ENCODE measurements at regions not wholly inside any gene's neighbourhood (a gene's known extent, or its start where the extent isn't known, plus 50 kb on each side); places are given as distances from the start of the nearest gene placed in this dataset.

- no peak overlapping the region for H3K4me3 ChIP-seq (ENCODE audit: low read depth in 1 of 2, low read length in 1 of 2)
- H3K27me3 ChIP-seq: no peaks in the 10 kb centered on the region
Observed at GRCh38 chr7:17646253-17646956, 293.9 kb downstream of the SNX13 start.

DNA sequence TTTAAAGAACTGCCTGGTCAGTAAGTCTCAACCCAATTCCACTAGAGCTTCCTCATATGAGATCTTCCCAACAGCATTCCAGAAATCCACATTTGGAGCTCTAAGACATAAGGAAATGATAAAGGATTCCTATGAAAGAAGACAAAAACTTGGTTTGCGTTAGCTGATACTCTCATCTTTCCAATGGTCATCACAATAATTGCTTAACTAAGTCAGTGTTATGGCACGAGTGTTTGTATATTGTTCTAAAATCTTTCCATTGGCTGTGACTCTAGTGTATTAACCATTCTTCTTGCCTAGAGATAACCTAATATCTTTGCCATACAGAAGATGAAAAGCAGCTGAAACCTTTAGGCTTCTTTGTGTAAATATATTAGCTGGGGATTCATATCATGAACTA lies 289.0 kb downstream of the SNX13 start:
- Histone ChIP-seq H3K4me1 (ENCODE audit: control insufficient read depth in 1 of 2, insufficient read depth in 1 of 2, low read depth in 1 of 2, low read length in 1 of 2) (no peaks in the 10 kb centered on the region), H3K36me3 (no peaks in the 10 kb centered on the region), H3K4me3 (ENCODE audit: low read depth in 1 of 2, low read length in 1 of 2) (no peak overlapping the region), H3K9me3 (no peaks in the 10 kb centered on the region), H3K27me3 (no peaks in the 10 kb centered on the region), H3K27ac (no peak overlapping the region)
- TF ChIP-seq, protein P1, sequence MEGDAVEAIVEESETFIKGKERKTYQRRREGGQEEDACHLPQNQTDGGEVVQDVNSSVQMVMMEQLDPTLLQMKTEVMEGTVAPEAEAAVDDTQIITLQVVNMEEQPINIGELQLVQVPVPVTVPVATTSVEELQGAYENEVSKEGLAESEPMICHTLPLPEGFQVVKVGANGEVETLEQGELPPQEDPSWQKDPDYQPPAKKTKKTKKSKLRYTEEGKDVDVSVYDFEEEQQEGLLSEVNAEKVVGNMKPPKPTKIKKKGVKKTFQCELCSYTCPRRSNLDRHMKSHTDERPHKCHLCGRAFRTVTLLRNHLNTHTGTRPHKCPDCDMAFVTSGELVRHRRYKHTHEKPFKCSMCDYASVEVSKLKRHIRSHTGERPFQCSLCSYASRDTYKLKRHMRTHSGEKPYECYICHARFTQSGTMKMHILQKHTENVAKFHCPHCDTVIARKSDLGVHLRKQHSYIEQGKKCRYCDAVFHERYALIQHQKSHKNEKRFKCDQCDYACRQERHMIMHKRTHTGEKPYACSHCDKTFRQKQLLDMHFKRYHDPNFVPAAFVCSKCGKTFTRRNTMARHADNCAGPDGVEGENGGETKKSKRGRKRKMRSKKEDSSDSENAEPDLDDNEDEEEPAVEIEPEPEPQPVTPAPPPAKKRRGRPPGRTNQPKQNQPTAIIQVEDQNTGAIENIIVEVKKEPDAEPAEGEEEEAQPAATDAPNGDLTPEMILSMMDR (IDR thresholded peaks at IDR 0.05): no peak

More at GRCh38 chr7:17646253-17646956, 293.9 kb downstream of the SNX13 start:
- Histone ChIP-seq H3K4me1 (ENCODE audit: control insufficient read depth in 1 of 2, insufficient read depth in 1 of 2, low read depth in 1 of 2, low read length in 1 of 2) (no peaks in the 10 kb centered on the region), H3K9me3 (no peaks in the 10 kb centered on the region), H3K36me3 (no peaks in the 10 kb centered on the region), H3K27ac (no peak overlapping the region)
- TF ChIP-seq, protein P1 (IDR thresholded peaks at IDR 0.05): no peak

- H3K4me3 ChIP-seq (ENCODE audit: low read depth in 1 of 2, low read length in 1 of 2): no peak overlapping the region
- H3K27me3 ChIP-seq: no peaks in the 10 kb centered on the region
- no peaks in the 10 kb centered on the region for H3K36me3 ChIP-seq
- H3K4me1 ChIP-seq (ENCODE audit: control insufficient read depth in 1 of 2, insufficient read depth in 1 of 2, low read depth in 1 of 2, low read length in 1 of 2): no peaks in the 10 kb centered on the region
- no peaks in the 10 kb centered on the region for H3K9me3 ChIP-seq
- TF ChIP-seq, protein P1 (IDR thresholded peaks at IDR 0.05): no peak
- no peak overlapping the region for H3K27ac ChIP-seq
Observed at GRCh38 chr7:17651863-17652385, 288.4 kb downstream of the SNX13 start.

DNA sequence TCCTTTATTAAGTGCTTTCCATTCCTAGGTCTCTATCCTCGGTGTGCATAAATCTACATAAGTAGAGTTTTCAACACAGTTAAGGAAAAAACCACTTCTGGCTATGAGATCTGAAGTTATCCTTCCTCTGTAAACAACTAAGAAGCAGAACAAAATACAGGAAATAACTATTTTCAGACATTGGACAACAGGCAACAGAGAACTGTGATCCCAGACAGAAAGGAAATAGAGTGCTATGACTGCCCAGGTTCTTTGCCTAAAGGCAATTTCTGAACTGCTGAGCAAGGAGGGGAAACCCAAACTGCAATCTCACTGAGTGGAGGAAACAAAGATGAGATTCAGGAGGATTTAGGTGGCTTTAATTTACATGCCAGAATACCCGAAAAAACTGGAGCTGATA lies 285.4 kb downstream of the SNX13 start:
- H3K9me3 ChIP-seq: no peaks in the 10 kb centered on the region
- no peaks in the 10 kb centered on the region for H3K27me3 ChIP-seq
- H3K4me1 ChIP-seq (ENCODE audit: control insufficient read depth in 1 of 2, insufficient read depth in 1 of 2, low read depth in 1 of 2, low read length in 1 of 2): no peaks in the 10 kb centered on the region
- H3K27ac ChIP-seq: no peak overlapping the region
- H3K4me3 ChIP-seq (ENCODE audit: low read depth in 1 of 2, low read length in 1 of 2): no peak overlapping the region
- TF ChIP-seq, protein P1 (IDR thresholded peaks at IDR 0.05): no peak
- no peaks in the 10 kb centered on the region for H3K36me3 ChIP-seq

GRCh38 chr7:17659126-17659525 lies 281.2 kb downstream of the SNX13 start:
- Histone ChIP-seq H3K27me3 (no peaks in the 10 kb centered on the region), H3K4me1 (ENCODE audit: control insufficient read depth in 1 of 2, insufficient read depth in 1 of 2, low read depth in 1 of 2, low read length in 1 of 2) (no peaks in the 10 kb centered on the region), H3K27ac (no peak overlapping the region), H3K9me3 (no peaks in the 10 kb centered on the region), H3K36me3 (no peaks in the 10 kb centered on the region), H3K4me3 (ENCODE audit: low read depth in 1 of 2, low read length in 1 of 2) (no peak overlapping the region)
- TF ChIP-seq, protein P1 (IDR thresholded peaks at IDR 0.05): no peak
